Heart right ventricle (tissue), 16 donors: ENCODE measurements at regions not wholly inside any gene's neighbourhood (a gene's known extent, or its start where the extent isn't known, plus 50 kb on each side); places are given as distances from the start of the nearest gene placed in this dataset.

ENCODE experiments used
- ATAC-seq, 8 donors: fragments of 200-7000 bp; cut with Tn5 transposase; one replicate each; pipeline ENCODE4 v1.9.1; 2020; ENCODE audit warnings: mild to moderate bottlenecking in 8 of 8, moderate library complexity in 8 of 8, moderate number of reproducible peaks in 1 of 8
- DNase-seq, 2 donors: peaks; one replicate each; pipeline ENCODE4 v3.0.0-alpha.2; 2020
- H3K27ac ChIP-seq, 10 donors: fragments of 200-600 bp; sonication (generic) in 2 of 10; one replicate each; pipeline versions ENCODE4 v1.5.0 to v1.8.0; 2020 to 2022; ENCODE audit warnings: mild to moderate bottlenecking in 3 of 10
- H3K27me3 ChIP-seq, 7 donors: fragments of 200-600 bp; one replicate each; pipeline ENCODE4 v1.8.0; 2021 to 2022; ENCODE audit warnings: mild to moderate bottlenecking in 2 of 7
- H3K36me3 ChIP-seq, 9 donors: fragments of 200-600 bp; sonication (generic) in 1 of 9; one replicate each; pipeline versions ENCODE4 v1.5.0 to v1.8.0; 2020 to 2022; ENCODE audit warnings: mild to moderate bottlenecking in 2 of 9
- H3K4me1 ChIP-seq, 9 donors: fragments of 200-600 bp; sonication (generic) in 1 of 9; one replicate each; pipeline versions ENCODE4 v1.5.0 to v1.8.0; 2020 to 2022; ENCODE audit warnings: mild to moderate bottlenecking in 4 of 9
- H3K4me3 ChIP-seq, 10 donors: fragments of 200-600 bp; sonication (generic) in 2 of 10; one replicate each; pipeline versions ENCODE4 v1.5.0 to v1.8.0; 2020 to 2022; ENCODE audit warnings: mild to moderate bottlenecking in 7 of 10, moderate library complexity in 2 of 10
- H3K9me3 ChIP-seq, 11 donors: fragments of 200-600 bp in 10 of 11; sonication (generic) in 2 of 11; one replicate each; pipeline versions ENCODE4 v1.5.0 to v1.8.0; 2013 to 2022; ENCODE audit warnings: mild to moderate bottlenecking in 2 of 11, control low read depth in 1 of 11, moderate library complexity in 1 of 11
- WGBS, 2 donors: extraction: QIAGEN DNeasy Blood & Tissue Kit; methylation state at CpG; one replicate each; pipeline ENCODE4 v1.1.7; 2013; ENCODE audit warnings: inconsistent platforms in 1 of 2; 5-methylcytosine and 5-hydroxymethylcytosine counted together
- intact Hi-C, 10 donors: fragments of 100-400 bp; cut with DNase I; formaldehyde crosslinking; loops; one replicate each; pipeline versions ENCODE4 v1.11.1 to v1.14.2; 2022
- TF ChIP-seq, protein P1 (sequence below), 9 donors: fragments of 200-600 bp; sonication (generic) in 2 of 9; IDR thresholded peaks; one replicate each; pipeline versions ENCODE4 v1.5.0 to v1.8.0; 2021 to 2022; ENCODE audit warnings: antibody characterized with exemption in 9 of 9, mild to moderate bottlenecking in 5 of 9, moderate library complexity in 1 of 9
- donor health status: Arrhythmogenic right ventricular cardiomyopathy.
- donor health status: ischemic (EF 13 %, LVEDD 7.1; RV severe dilation, severe dysfunction).
- donor health status: healthy with polysubstance abuse.
- donor health status: DM: no; HTN: yes; CAD: no.
- donor health status: DM: no; HTN: no; CAD: no.
- donor health status: ischemic (EF 25% LVEDD 6.9; RV normal size, moderate dysfunction).
- donor health status: ischemic (EF 25% LVEDD 5.7; RV mildly dilated, moderate dysfunction).
- donor health status: healthy.
- donor health status: DM: yes; HTN: yes; CAD: no.
- donor health status: Ischemic cardiomyopathy.
- donor health status: ischemic (EF 35%, LVEDD 5.7; RV mildly dilated, moderate dysfunction).
- donor health status: nonischemic (EF 11% LVEDD 7.7; RV severe dilation, severe dysfunction).
- donor health status: DM: yes; HTN: yes; CAD: no.
- donor health status: PGD.
- donor health status: ischemic (EF 29% LVEDD 5.4; RV normal size, mild dysfunction).
- donor health status: nonischemic (EF 23%, LVEDD 6.1; RV moderate dilation, normal function).

DNA sequence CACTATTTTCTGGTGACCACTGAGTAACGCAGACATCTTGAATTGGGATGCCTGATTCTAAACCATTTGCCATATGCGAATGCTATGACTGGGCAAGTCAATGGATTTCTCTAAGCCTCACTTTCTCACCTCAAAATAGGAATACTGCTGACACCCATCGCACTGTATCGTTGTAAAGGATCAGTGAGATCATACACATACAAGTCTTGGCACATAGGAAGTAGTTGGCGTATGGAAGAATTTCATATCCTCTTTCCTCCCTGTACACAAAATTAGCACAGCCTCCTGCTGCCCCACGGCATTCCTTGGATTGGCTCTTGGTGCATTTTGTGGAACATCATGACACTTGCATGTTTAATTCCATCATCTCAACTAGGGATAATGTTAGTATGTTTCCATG is 366.9 kb downstream of the CMPK2 start:
- no peaks in the 10 kb centered on the region for H3K4me1 ChIP-seq
- H3K9me3 ChIP-seq = peaks cover 0 to 4% (median 0%) of the 10 kb centered on the region in 11 donors
- H3K4me3 ChIP-seq = no peak overlapping the region
- H3K27me3 ChIP-seq = peaks cover 0 to 4% (median 0%) of the 10 kb centered on the region in 7 donors
- no peak for DNase-seq
- TF ChIP-seq, protein P1, sequence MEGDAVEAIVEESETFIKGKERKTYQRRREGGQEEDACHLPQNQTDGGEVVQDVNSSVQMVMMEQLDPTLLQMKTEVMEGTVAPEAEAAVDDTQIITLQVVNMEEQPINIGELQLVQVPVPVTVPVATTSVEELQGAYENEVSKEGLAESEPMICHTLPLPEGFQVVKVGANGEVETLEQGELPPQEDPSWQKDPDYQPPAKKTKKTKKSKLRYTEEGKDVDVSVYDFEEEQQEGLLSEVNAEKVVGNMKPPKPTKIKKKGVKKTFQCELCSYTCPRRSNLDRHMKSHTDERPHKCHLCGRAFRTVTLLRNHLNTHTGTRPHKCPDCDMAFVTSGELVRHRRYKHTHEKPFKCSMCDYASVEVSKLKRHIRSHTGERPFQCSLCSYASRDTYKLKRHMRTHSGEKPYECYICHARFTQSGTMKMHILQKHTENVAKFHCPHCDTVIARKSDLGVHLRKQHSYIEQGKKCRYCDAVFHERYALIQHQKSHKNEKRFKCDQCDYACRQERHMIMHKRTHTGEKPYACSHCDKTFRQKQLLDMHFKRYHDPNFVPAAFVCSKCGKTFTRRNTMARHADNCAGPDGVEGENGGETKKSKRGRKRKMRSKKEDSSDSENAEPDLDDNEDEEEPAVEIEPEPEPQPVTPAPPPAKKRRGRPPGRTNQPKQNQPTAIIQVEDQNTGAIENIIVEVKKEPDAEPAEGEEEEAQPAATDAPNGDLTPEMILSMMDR (IDR thresholded peaks at IDR 0.05) = no peak
- WGBS, 2 donors = 85 to 89% methylated on average over 6 of the region's 6 CpGs
- no peaks in the 10 kb centered on the region for H3K36me3 ChIP-seq
- ATAC-seq = no peak
- intact Hi-C loops = no loop called here
- no peak overlapping the region for H3K27ac ChIP-seq

DNA sequence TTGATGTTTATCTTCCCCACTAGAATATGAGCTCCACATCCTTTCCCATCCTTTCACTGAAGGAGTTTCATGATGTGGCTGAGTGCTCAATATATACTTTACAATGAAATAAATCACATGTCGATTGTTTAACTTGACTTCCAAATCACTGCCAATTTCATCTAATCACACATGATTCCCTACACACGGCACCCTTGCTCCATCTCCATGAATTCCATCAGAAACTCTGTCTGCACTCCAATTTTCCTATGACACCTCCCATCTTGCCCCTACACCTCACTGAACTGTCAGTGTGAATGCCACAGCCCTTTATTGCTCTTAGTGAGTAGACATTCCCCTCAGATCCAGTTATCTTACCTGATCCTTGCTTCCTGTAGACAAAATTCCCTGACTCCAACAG is 366.0 kb downstream of the CMPK2 start:
- Histone ChIP-seq H3K4me1 (no peaks in the 10 kb centered on the region), H3K36me3 (no peaks in the 10 kb centered on the region), H3K9me3 (peaks cover 0 to 4% (median 0%) of the 10 kb centered on the region in 11 donors), H3K27ac (no peak overlapping the region), H3K4me3 (no peak overlapping the region), H3K27me3 (no peaks in the 10 kb centered on the region)
- DNase-seq = no peak
- TF ChIP-seq, protein P1 (IDR thresholded peaks at IDR 0.05) = no peak
- 86 to 87% methylated on average over 2 of the region's 2 CpGs for WGBS, 2 donors
- no peak for ATAC-seq
- intact Hi-C loops = no loop called here

DNA sequence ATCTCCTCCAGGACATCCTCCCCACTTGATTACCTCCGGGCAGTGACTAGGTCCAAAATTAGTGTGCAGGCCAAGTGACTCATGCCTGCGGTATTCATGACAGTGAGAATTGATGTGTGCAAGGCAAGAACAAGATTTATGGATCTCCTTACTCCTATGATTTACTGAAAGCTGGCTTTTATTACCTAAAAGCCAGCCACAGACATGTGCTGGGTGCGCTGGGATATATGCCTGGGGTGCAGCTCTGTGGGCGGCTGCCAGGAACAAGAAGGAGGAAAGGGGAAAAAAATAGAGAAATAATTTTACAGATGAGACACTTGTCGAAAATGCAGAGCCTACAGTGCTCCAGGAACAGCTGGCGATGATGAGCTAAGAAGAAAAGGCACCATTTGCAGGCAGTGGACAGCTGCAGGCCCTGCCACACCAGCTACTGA is 359.3 kb downstream of the CMPK2 start:
- WGBS, 2 donors = 45 to 54% methylated on average over 6 of the region's 6 CpGs
- TF ChIP-seq, protein P1 (IDR thresholded peaks at IDR 0.05) = no peak

DNA sequence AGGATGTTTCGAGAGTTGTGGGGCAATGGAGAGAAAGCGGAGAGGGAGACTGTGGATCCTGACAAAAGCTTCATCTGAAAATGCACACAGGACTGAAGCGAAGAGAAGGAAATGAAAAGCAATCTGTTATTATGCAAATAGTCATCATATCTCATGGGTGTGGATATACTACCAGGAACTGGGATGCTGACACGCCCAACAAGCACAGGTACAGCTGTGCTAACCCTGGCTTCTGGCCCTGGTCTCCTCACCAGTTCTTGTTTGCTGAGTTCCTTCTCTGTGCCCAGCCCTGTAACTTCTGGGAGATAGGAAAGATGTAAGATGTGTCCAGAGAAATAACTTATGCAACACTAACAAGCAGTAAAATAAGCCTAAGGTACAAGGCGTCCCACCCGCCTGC is 358.8 kb downstream of the CMPK2 start:
- no peak for DNase-seq
- no peaks in the 10 kb centered on the region for H3K9me3 ChIP-seq
- WGBS, 2 donors = 74 to 75% methylated on average over 6 of the region's 6 CpGs
- H3K27me3 ChIP-seq = peaks cover 0 to 6% (median 0%) of the 10 kb centered on the region in 7 donors
- ATAC-seq = no peak
- no peak overlapping the region for H3K4me3 ChIP-seq
- intact Hi-C loops = no loop called here
- no peak overlapping the region for H3K27ac ChIP-seq
- peaks cover 0 to 6% (median 0%) of the 10 kb centered on the region in 9 donors for H3K4me1 ChIP-seq
- TF ChIP-seq, protein P1 (IDR thresholded peaks at IDR 0.05) = no peak
- H3K36me3 ChIP-seq = no peaks in the 10 kb centered on the region

More for the DNA sequence above, 359.3 kb downstream of the CMPK2 start:
- DNase-seq = no peak
- H3K4me3 ChIP-seq = no peak overlapping the region
- ATAC-seq = peak in 2 of 8 donors; percentile 57
- no peak overlapping the region for H3K27ac ChIP-seq
- no peaks in the 10 kb centered on the region for H3K9me3 ChIP-seq
- H3K36me3 ChIP-seq = no peaks in the 10 kb centered on the region
- intact Hi-C loops = no loop called here
- H3K27me3 ChIP-seq = peaks cover 0 to 1% (median 0%) of the 10 kb centered on the region in 7 donors
- peaks cover 0 to 6% (median 0%) of the 10 kb centered on the region in 9 donors for H3K4me1 ChIP-seq
